ENCODE measurements at regions not wholly inside any gene's neighbourhood (a gene's known extent, or its start where the extent isn't known, plus 50 kb on each side); places are given as distances from the start of the nearest gene placed in this dataset.

DNA sequence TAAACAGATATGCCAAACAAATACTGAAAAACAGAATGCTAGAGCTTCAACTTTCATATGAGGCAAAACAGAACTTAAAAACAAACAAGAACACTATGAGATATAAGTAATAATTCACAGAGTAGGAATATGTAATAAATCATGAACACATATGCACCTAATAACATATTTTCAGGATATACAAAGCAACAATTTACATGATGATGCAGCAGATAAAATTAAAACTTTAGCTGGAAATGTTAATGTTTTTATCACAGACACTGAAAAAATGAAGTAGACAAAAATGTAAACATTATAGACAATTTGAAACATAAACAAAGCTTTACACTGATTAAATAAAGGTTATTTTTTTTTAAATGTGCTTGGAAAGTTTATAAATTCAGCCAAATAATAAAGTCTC lies 443.1 kb upstream of the NFIA start:
- DNase-seq (ENCODE audit: low spot score) (no peak), ATAC-seq (no peak)
- Mint-ChIP-seq H3K9me3 (no peaks in the 10 kb centered on the region), H3K27me3 (ENCODE audit: low read depth) (no peaks in the 10 kb centered on the region), H3K27ac (no peak overlapping the region), H3K4me1 (peaks cover 17% of the 10 kb centered on the region), H3K4me3 (peak overlapping the region; percentile 53), H3K36me3 (no peaks in the 10 kb centered on the region)
- TF ChIP-seq KAT7 (CRISPR knock-in tag; IDR thresholded peaks at IDR 0.05; ENCODE audit: borderline replicate concordance), result no peak
- TF ChIP-seq, protein P1, sequence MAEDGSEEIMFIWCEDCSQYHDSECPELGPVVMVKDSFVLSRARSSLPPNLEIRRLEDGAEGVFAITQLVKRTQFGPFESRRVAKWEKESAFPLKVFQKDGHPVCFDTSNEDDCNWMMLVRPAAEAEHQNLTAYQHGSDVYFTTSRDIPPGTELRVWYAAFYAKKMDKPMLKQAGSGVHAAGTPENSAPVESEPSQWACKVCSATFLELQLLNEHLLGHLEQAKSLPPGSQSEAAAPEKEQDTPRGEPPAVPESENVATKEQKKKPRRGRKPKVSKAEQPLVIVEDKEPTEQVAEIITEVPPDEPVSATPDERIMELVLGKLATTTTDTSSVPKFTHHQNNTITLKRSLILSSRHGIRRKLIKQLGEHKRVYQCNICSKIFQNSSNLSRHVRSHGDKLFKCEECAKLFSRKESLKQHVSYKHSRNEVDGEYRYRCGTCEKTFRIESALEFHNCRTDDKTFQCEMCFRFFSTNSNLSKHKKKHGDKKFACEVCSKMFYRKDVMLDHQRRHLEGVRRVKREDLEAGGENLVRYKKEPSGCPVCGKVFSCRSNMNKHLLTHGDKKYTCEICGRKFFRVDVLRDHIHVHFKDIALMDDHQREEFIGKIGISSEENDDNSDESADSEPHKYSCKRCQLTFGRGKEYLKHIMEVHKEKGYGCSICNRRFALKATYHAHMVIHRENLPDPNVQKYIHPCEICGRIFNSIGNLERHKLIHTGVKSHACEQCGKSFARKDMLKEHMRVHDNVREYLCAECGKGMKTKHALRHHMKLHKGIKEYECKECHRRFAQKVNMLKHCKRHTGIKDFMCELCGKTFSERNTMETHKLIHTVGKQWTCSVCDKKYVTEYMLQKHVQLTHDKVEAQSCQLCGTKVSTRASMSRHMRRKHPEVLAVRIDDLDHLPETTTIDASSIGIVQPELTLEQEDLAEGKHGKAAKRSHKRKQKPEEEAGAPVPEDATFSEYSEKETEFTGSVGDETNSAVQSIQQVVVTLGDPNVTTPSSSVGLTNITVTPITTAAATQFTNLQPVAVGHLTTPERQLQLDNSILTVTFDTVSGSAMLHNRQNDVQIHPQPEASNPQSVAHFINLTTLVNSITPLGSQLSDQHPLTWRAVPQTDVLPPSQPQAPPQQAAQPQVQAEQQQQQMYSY (CRISPR knock-in tag; IDR thresholded peaks at IDR 0.05), result no peak
- TF ChIP-seq JUN (CRISPR knock-in tag; IDR thresholded peaks at IDR 0.05), result no peak
- TF ChIP-seq, protein P2, sequence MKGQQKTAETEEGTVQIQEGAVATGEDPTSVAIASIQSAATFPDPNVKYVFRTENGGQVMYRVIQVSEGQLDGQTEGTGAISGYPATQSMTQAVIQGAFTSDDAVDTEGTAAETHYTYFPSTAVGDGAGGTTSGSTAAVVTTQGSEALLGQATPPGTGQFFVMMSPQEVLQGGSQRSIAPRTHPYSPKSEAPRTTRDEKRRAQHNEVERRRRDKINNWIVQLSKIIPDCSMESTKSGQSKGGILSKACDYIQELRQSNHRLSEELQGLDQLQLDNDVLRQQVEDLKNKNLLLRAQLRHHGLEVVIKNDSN (CRISPR knock-in tag; IDR thresholded peaks at IDR 0.05), result no peak
- TF ChIP-seq RORB (CRISPR knock-in tag; IDR thresholded peaks at IDR 0.05), result no peak
- no peak for TF ChIP-seq NFYB (CRISPR knock-in tag; conservative IDR thresholded peaks at IDR 0.05; ENCODE audit: low read depth)
- TF ChIP-seq ZNF317 (CRISPR knock-in tag; IDR thresholded peaks at IDR 0.05; ENCODE audit: borderline replicate concordance, low read depth), result no peak
- TF ChIP-seq JAZF1 (CRISPR knock-in tag; IDR thresholded peaks at IDR 0.05), result no peak
- TF ChIP-seq, protein P3, sequence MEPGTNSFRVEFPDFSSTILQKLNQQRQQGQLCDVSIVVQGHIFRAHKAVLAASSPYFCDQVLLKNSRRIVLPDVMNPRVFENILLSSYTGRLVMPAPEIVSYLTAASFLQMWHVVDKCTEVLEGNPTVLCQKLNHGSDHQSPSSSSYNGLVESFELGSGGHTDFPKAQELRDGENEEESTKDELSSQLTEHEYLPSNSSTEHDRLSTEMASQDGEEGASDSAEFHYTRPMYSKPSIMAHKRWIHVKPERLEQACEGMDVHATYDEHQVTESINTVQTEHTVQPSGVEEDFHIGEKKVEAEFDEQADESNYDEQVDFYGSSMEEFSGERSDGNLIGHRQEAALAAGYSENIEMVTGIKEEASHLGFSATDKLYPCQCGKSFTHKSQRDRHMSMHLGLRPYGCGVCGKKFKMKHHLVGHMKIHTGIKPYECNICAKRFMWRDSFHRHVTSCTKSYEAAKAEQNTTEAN (CRISPR knock-in tag; IDR thresholded peaks at IDR 0.05), result no peak
- TF ChIP-seq ZNF232 (CRISPR knock-in tag; IDR thresholded peaks at IDR 0.05), result no peak
- TF ChIP-seq ETV6 (CRISPR knock-in tag; IDR thresholded peaks at IDR 0.05), result no peak
- ChIA-PET CTCF (no interaction called here), POLR2A (no interaction called here)

DNA sequence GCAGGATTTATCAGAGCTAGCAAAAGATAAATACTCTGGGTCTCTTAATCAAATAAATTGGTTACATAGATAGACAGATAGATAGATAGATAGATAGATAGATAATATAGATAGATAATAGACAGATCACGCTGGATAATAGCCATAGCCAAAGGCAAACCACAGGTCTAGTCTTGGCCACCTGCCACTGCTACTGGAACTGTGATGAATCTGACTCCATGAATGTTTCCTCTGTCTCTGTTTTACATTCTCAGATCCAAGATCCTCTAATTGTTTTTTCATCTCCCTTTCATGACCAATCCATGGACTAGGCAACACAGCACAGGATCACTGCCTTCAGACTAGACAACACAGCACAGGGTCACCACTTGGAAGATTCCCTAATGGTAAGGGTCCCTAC lies 444.7 kb upstream of the NFIA start:
- no peaks in the 10 kb centered on the region for H3K27me3 Mint-ChIP-seq (ENCODE audit: low read depth)
- DNase-seq (ENCODE audit: low spot score), result no peak
- H3K4me3 Mint-ChIP-seq, result no peak overlapping the region
- CTCF ChIA-PET, result no interaction called here
- no peaks in the 10 kb centered on the region for H3K36me3 Mint-ChIP-seq
- POLR2A ChIA-PET, result no interaction called here
- no peak for ATAC-seq
- no peak overlapping the region for H3K27ac Mint-ChIP-seq
- no peaks in the 10 kb centered on the region for H3K9me3 Mint-ChIP-seq
- H3K4me1 Mint-ChIP-seq, result peaks cover 17% of the 10 kb centered on the region
- TF ChIP-seq, protein P4, sequence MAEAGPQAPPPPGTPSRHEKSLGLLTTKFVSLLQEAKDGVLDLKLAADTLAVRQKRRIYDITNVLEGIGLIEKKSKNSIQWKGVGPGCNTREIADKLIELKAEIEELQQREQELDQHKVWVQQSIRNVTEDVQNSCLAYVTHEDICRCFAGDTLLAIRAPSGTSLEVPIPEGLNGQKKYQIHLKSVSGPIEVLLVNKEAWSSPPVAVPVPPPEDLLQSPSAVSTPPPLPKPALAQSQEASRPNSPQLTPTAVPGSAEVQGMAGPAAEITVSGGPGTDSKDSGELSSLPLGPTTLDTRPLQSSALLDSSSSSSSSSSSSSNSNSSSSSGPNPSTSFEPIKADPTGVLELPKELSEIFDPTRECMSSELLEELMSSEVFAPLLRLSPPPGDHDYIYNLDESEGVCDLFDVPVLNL (CRISPR knock-in tag; IDR thresholded peaks at IDR 0.05; ENCODE audit: borderline replicate concordance, low read depth), result no peak
- TF ChIP-seq NFE2L1 (CRISPR knock-in tag; IDR thresholded peaks at IDR 0.05) (no peak), IRF2 (CRISPR knock-in tag; IDR thresholded peaks at IDR 0.05; ENCODE audit: borderline replicate concordance, low read depth) (no peak), NFATC4 (CRISPR knock-in tag; IDR thresholded peaks at IDR 0.05) (no peak), ZNF416 (CRISPR knock-in tag; IDR thresholded peaks at IDR 0.05) (no peak), PRRX2 (CRISPR knock-in tag; IDR thresholded peaks at IDR 0.05) (no peak), NR3C1 (CRISPR knock-in tag; conservative IDR thresholded peaks at IDR 0.05; ENCODE audit: low read depth) (no peak)
- TF ChIP-seq, protein P5, sequence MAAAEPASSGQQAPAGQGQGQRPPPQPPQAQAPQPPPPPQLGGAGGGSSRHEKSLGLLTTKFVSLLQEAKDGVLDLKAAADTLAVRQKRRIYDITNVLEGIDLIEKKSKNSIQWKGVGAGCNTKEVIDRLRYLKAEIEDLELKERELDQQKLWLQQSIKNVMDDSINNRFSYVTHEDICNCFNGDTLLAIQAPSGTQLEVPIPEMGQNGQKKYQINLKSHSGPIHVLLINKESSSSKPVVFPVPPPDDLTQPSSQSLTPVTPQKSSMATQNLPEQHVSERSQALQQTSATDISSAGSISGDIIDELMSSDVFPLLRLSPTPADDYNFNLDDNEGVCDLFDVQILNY (CRISPR knock-in tag; IDR thresholded peaks at IDR 0.05), result no peak
- TF ChIP-seq, protein P6, sequence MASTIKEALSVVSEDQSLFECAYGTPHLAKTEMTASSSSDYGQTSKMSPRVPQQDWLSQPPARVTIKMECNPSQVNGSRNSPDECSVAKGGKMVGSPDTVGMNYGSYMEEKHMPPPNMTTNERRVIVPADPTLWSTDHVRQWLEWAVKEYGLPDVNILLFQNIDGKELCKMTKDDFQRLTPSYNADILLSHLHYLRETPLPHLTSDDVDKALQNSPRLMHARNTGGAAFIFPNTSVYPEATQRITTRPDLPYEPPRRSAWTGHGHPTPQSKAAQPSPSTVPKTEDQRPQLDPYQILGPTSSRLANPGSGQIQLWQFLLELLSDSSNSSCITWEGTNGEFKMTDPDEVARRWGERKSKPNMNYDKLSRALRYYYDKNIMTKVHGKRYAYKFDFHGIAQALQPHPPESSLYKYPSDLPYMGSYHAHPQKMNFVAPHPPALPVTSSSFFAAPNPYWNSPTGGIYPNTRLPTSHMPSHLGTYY (CRISPR knock-in tag; IDR thresholded peaks at IDR 0.05), result no peak
- TF ChIP-seq, protein P7, sequence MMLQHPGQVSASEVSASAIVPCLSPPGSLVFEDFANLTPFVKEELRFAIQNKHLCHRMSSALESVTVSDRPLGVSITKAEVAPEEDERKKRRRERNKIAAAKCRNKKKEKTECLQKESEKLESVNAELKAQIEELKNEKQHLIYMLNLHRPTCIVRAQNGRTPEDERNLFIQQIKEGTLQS (CRISPR knock-in tag; conservative IDR thresholded peaks at IDR 0.05), result no peak
- TF ChIP-seq, protein P8, sequence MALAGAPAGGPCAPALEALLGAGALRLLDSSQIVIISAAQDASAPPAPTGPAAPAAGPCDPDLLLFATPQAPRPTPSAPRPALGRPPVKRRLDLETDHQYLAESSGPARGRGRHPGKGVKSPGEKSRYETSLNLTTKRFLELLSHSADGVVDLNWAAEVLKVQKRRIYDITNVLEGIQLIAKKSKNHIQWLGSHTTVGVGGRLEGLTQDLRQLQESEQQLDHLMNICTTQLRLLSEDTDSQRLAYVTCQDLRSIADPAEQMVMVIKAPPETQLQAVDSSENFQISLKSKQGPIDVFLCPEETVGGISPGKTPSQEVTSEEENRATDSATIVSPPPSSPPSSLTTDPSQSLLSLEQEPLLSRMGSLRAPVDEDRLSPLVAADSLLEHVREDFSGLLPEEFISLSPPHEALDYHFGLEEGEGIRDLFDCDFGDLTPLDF (CRISPR knock-in tag; IDR thresholded peaks at IDR 0.05), result no peak
- TF ChIP-seq, protein P9, sequence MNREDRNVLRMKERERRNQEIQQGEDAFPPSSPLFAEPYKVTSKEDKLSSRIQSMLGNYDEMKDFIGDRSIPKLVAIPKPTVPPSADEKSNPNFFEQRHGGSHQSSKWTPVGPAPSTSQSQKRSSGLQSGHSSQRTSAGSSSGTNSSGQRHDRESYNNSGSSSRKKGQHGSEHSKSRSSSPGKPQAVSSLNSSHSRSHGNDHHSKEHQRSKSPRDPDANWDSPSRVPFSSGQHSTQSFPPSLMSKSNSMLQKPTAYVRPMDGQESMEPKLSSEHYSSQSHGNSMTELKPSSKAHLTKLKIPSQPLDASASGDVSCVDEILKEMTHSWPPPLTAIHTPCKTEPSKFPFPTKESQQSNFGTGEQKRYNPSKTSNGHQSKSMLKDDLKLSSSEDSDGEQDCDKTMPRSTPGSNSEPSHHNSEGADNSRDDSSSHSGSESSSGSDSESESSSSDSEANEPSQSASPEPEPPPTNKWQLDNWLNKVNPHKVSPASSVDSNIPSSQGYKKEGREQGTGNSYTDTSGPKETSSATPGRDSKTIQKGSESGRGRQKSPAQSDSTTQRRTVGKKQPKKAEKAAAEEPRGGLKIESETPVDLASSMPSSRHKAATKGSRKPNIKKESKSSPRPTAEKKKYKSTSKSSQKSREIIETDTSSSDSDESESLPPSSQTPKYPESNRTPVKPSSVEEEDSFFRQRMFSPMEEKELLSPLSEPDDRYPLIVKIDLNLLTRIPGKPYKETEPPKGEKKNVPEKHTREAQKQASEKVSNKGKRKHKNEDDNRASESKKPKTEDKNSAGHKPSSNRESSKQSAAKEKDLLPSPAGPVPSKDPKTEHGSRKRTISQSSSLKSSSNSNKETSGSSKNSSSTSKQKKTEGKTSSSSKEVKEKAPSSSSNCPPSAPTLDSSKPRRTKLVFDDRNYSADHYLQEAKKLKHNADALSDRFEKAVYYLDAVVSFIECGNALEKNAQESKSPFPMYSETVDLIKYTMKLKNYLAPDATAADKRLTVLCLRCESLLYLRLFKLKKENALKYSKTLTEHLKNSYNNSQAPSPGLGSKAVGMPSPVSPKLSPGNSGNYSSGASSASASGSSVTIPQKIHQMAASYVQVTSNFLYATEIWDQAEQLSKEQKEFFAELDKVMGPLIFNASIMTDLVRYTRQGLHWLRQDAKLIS (CRISPR knock-in tag; IDR thresholded peaks at IDR 0.05; ENCODE audit: borderline replicate concordance), result no peak
